ENCODE measurements at regions not wholly inside any gene's neighbourhood (a gene's known extent, or its start where the extent isn't known, plus 50 kb on each side); places are given as distances from the start of the nearest gene placed in this dataset.

GRCh38 chr4:147388018-147388417 is 92.9 kb upstream of the EDNRA start:
- H3K4me1 Mint-ChIP-seq: no peaks in the 10 kb centered on the region

GRCh38 chr4:147396105-147396504 is 84.8 kb upstream of the EDNRA start:
- DNase-seq: no peak
- H3K4me1 Mint-ChIP-seq: no peaks in the 10 kb centered on the region
- H3K27ac ChIP-seq (ENCODE audit: low read depth, low read length): no peak overlapping the region
- H3K36me3 ChIP-seq (ENCODE audit: insufficient read depth, low read length): no peaks in the 10 kb centered on the region
- peaks cover 0 to 12% (median 2%) of the 10 kb centered on the region in 8 donors for H3K9me3 Mint-ChIP-seq
- intact Hi-C loops (cut with micrococcal nuclease): no loop called here
- no peak overlapping the region for H3K4me3 Mint-ChIP-seq
- H3K27me3 ChIP-seq (ENCODE audit: insufficient read depth, low read length): no peaks in the 10 kb centered on the region
- H3K4me1 ChIP-seq (ENCODE audit: insufficient read depth, low read length): no peaks in the 10 kb centered on the region
- H3K36me3 Mint-ChIP-seq: no peaks in the 10 kb centered on the region
- ChIA-PET CTCF (ENCODE audit: partially characterized antibody) (no interaction called here), POLR2A (ENCODE audit: partially characterized antibody) (no interaction called here)
- H3K27me3 Mint-ChIP-seq: no peaks in the 10 kb centered on the region
- H3K4me3 ChIP-seq (ENCODE audit: low read length in 2 of 2): no peak overlapping the region
- no peaks in the 10 kb centered on the region for H3K9me3 ChIP-seq (ENCODE audit: control insufficient read depth in 1 of 2, low read length in 2 of 2)
- no peak overlapping the region for H3K27ac Mint-ChIP-seq

More at GRCh38 chr4:147388018-147388417, 92.9 kb upstream of the EDNRA start:
- ChIA-PET POLR2A (ENCODE audit: partially characterized antibody) (no interaction called here), CTCF (ENCODE audit: partially characterized antibody) (no interaction called here)
- no peaks in the 10 kb centered on the region for H3K4me1 ChIP-seq (ENCODE audit: insufficient read depth, low read length)
- intact Hi-C loops (cut with micrococcal nuclease): no loop called here
- no peak overlapping the region for H3K4me3 ChIP-seq (ENCODE audit: low read length in 2 of 2)
- Mint-ChIP-seq H3K4me3 (no peak overlapping the region), H3K27me3 (no peaks in the 10 kb centered on the region), H3K9me3 (peaks cover 0 to 7% (median 1%) of the 10 kb centered on the region in 8 donors), H3K27ac (no peak overlapping the region), H3K36me3 (no peaks in the 10 kb centered on the region)
- no peak for DNase-seq
- no peak overlapping the region for H3K27ac ChIP-seq (ENCODE audit: low read depth, low read length)
- H3K9me3 ChIP-seq (ENCODE audit: control insufficient read depth in 1 of 2, low read length in 2 of 2): no peaks in the 10 kb centered on the region
- no peaks in the 10 kb centered on the region for H3K36me3 ChIP-seq (ENCODE audit: insufficient read depth, low read length)
- H3K27me3 ChIP-seq (ENCODE audit: insufficient read depth, low read length): no peaks in the 10 kb centered on the region

- Histone ChIP-seq H3K36me3 (ENCODE audit: insufficient read depth, low read length) (no peaks in the 10 kb centered on the region), H3K27me3 (ENCODE audit: insufficient read depth, low read length) (no peaks in the 10 kb centered on the region), H3K4me3 (ENCODE audit: low read length in 2 of 2) (no peak overlapping the region), H3K27ac (ENCODE audit: low read depth, low read length) (no peak overlapping the region), H3K4me1 (ENCODE audit: insufficient read depth, low read length) (no peaks in the 10 kb centered on the region), H3K9me3 (ENCODE audit: control insufficient read depth in 1 of 2, low read length in 2 of 2) (no peaks in the 10 kb centered on the region)
- Mint-ChIP-seq H3K27ac (no peak overlapping the region), H3K4me1 (no peaks in the 10 kb centered on the region), H3K36me3 (no peaks in the 10 kb centered on the region), H3K27me3 (no peaks in the 10 kb centered on the region), H3K9me3 (peaks cover 0 to 9% (median 2%) of the 10 kb centered on the region in 8 donors), H3K4me3 (no peak overlapping the region)
- ChIA-PET CTCF (ENCODE audit: partially characterized antibody) (no interaction called here), POLR2A (ENCODE audit: partially characterized antibody) (no interaction called here)
- intact Hi-C loops (cut with micrococcal nuclease): no loop called here
- no peak for DNase-seq
Observed at GRCh38 chr4:147398556-147398955, 82.3 kb upstream of the EDNRA start.

GRCh38 chr4:147400721-147401120 is 80.2 kb upstream of the EDNRA start:
- intact Hi-C loops (cut with micrococcal nuclease): no loop called here
- Mint-ChIP-seq H3K4me3 (no peak overlapping the region), H3K27me3 (no peaks in the 10 kb centered on the region), H3K9me3 (peaks cover 0 to 16% (median 7%) of the 10 kb centered on the region in 8 donors), H3K36me3 (no peaks in the 10 kb centered on the region), H3K27ac (no peak overlapping the region), H3K4me1 (no peaks in the 10 kb centered on the region)
- ChIA-PET CTCF (ENCODE audit: partially characterized antibody) (no interaction called here), POLR2A (ENCODE audit: partially characterized antibody) (no interaction called here)
- Histone ChIP-seq H3K36me3 (ENCODE audit: insufficient read depth, low read length) (no peaks in the 10 kb centered on the region), H3K27ac (ENCODE audit: low read depth, low read length) (no peak overlapping the region), H3K4me1 (ENCODE audit: insufficient read depth, low read length) (no peaks in the 10 kb centered on the region), H3K9me3 (ENCODE audit: control insufficient read depth in 1 of 2, low read length in 2 of 2) (no peaks in the 10 kb centered on the region), H3K4me3 (ENCODE audit: low read length in 2 of 2) (no peak overlapping the region), H3K27me3 (ENCODE audit: insufficient read depth, low read length) (no peaks in the 10 kb centered on the region)
- DNase-seq: no peak

GRCh38 chr4:147401221-147401620 is 79.7 kb upstream of the EDNRA start:
- Histone ChIP-seq H3K36me3 (ENCODE audit: insufficient read depth, low read length) (no peaks in the 10 kb centered on the region), H3K27me3 (ENCODE audit: insufficient read depth, low read length) (no peaks in the 10 kb centered on the region), H3K4me1 (ENCODE audit: insufficient read depth, low read length) (no peaks in the 10 kb centered on the region), H3K9me3 (ENCODE audit: control insufficient read depth in 1 of 2, low read length in 2 of 2) (no peaks in the 10 kb centered on the region), H3K27ac (ENCODE audit: low read depth, low read length) (no peak overlapping the region), H3K4me3 (ENCODE audit: low read length in 2 of 2) (no peak overlapping the region)
- no peak for DNase-seq
- intact Hi-C loops (cut with micrococcal nuclease): no loop called here
- H3K4me1 Mint-ChIP-seq: no peaks in the 10 kb centered on the region
- POLR2A ChIA-PET (ENCODE audit: partially characterized antibody): no interaction called here
- H3K27me3 Mint-ChIP-seq: no peaks in the 10 kb centered on the region
- no peaks in the 10 kb centered on the region for H3K36me3 Mint-ChIP-seq
- no peak overlapping the region for H3K27ac Mint-ChIP-seq
- no peak overlapping the region for H3K4me3 Mint-ChIP-seq
- CTCF ChIA-PET (ENCODE audit: partially characterized antibody): no interaction called here
- H3K9me3 Mint-ChIP-seq: peaks cover 0 to 16% (median 8%) of the 10 kb centered on the region in 8 donors

- no peak for DNase-seq
- Mint-ChIP-seq H3K27me3 (no peaks in the 10 kb centered on the region), H3K9me3 (peaks cover 0 to 16% (median 8%) of the 10 kb centered on the region in 8 donors), H3K4me1 (no peaks in the 10 kb centered on the region), H3K27ac (no peak overlapping the region), H3K36me3 (no peaks in the 10 kb centered on the region), H3K4me3 (no peak overlapping the region)
- no peak overlapping the region for H3K4me3 ChIP-seq (ENCODE audit: low read length in 2 of 2)
- ChIA-PET POLR2A (ENCODE audit: partially characterized antibody) (no interaction called here), CTCF (ENCODE audit: partially characterized antibody) (no interaction called here)
- intact Hi-C loops (cut with micrococcal nuclease): no loop called here
- H3K27me3 ChIP-seq (ENCODE audit: insufficient read depth, low read length): no peaks in the 10 kb centered on the region
- no peaks in the 10 kb centered on the region for H3K36me3 ChIP-seq (ENCODE audit: insufficient read depth, low read length)
- no peak overlapping the region for H3K27ac ChIP-seq (ENCODE audit: low read depth, low read length)
- H3K4me1 ChIP-seq (ENCODE audit: insufficient read depth, low read length): no peaks in the 10 kb centered on the region
- no peaks in the 10 kb centered on the region for H3K9me3 ChIP-seq (ENCODE audit: control insufficient read depth in 1 of 2, low read length in 2 of 2)
Observed at GRCh38 chr4:147407261-147408045, 73.4 kb upstream of the EDNRA start.

GRCh38 chr4:147408189-147408588 is 72.7 kb upstream of the EDNRA start:
- Histone ChIP-seq H3K27me3 (ENCODE audit: insufficient read depth, low read length) (no peaks in the 10 kb centered on the region), H3K27ac (ENCODE audit: low read depth, low read length) (no peak overlapping the region), H3K9me3 (ENCODE audit: control insufficient read depth in 1 of 2, low read length in 2 of 2) (no peaks in the 10 kb centered on the region), H3K36me3 (ENCODE audit: insufficient read depth, low read length) (no peaks in the 10 kb centered on the region), H3K4me3 (ENCODE audit: low read length in 2 of 2) (no peak overlapping the region), H3K4me1 (ENCODE audit: insufficient read depth, low read length) (no peaks in the 10 kb centered on the region)
- Mint-ChIP-seq H3K27ac (no peak overlapping the region), H3K36me3 (no peaks in the 10 kb centered on the region), H3K9me3 (peaks cover 0 to 16% (median 8%) of the 10 kb centered on the region in 8 donors), H3K27me3 (no peaks in the 10 kb centered on the region), H3K4me1 (no peaks in the 10 kb centered on the region), H3K4me3 (no peak overlapping the region)
- no peak for DNase-seq
- CTCF ChIA-PET (ENCODE audit: partially characterized antibody): no interaction called here
- intact Hi-C loops (cut with micrococcal nuclease): no loop called here
- POLR2A ChIA-PET (ENCODE audit: partially characterized antibody): no interaction called here
